Gastroesophageal sphincter (tissue), 4 donors: ENCODE measurements at regions not wholly inside any gene's neighbourhood (a gene's known extent, or its start where the extent isn't known, plus 50 kb on each side); places are given as distances from the start of the nearest gene placed in this dataset.

Experiments
- ATAC-seq: fragments of 150-250 bp; one replicate; pipeline ENCODE4 v1.9.1; 2016; ENCODE audit warnings: mild to moderate bottlenecking, moderate library complexity
- H3K27ac ChIP-seq, 4 donors: fragments of 200-600 bp; sonication (generic) in 3 of 4; 1 replicate in 3 of 4; 2 replicates in 1 of 4; pipeline ENCODE4 v1.5.1; 2016 to 2019
- H3K27me3 ChIP-seq: fragments of 200-600 bp; sonication (generic); one replicate; pipeline ENCODE4 v1.5.1; 2019
- H3K36me3 ChIP-seq, 2 donors: fragments of 200-600 bp; sonication (generic); one replicate each; pipeline ENCODE4 v1.5.1; 2019; ENCODE audit warnings: control low read depth in 1 of 2
- H3K4me1 ChIP-seq, 3 donors: fragments of 200-600 bp; sonication (generic); 1 replicate in 2 of 3; 2 replicates in 1 of 3; pipeline ENCODE4 v1.5.1; 2016 to 2019; ENCODE audit warnings: control low read depth in 2 of 3
- H3K4me3 ChIP-seq, 2 donors: fragments of 200-600 bp; sonication (generic); one replicate each; pipeline ENCODE4 v1.5.1; 2019; ENCODE audit warnings: mild to moderate bottlenecking in 1 of 2, moderate library complexity in 1 of 2
- H3K9me3 ChIP-seq, 3 donors: fragments of 200-600 bp; sonication (generic); one replicate each; pipeline ENCODE4 v1.5.1; 2017 to 2019; ENCODE audit warnings: control low read depth in 2 of 3
- CTCF ChIP-seq, 4 experiments: fragments of 200-600 bp in 2 of 4; fragments of 450-650 bp in 2 of 4; sonication (generic) in 1 of 4; IDR thresholded peaks; one replicate each; pipeline ENCODE4 v1.5.1; 2017 to 2019; ENCODE audit warnings: antibody characterized with exemption in 4 of 4, mild to moderate bottlenecking in 2 of 4, moderate library complexity in 2 of 4
- EP300 ChIP-seq: sonication (generic); formaldehyde crosslinking; IDR thresholded peaks from one replicate; pipeline ENCODE4 v1.6.1; 2017; ENCODE audit warnings: antibody characterized with exemption, mild to moderate bottlenecking
- POLR2A ChIP-seq, 2 donors: fragments of 450-650 bp; IDR thresholded peaks; one replicate each; pipeline ENCODE4 v1.6.1; 2017; ENCODE audit warnings: antibody characterized with exemption in 2 of 2, mild to moderate bottlenecking in 2 of 2, moderate library complexity in 1 of 2
- POLR2AphosphoS5 ChIP-seq: sonication (generic); formaldehyde crosslinking; IDR thresholded peaks from one replicate; pipeline ENCODE4 v1.6.1; 2017; ENCODE audit warnings: antibody characterized with exemption
- WGBS, 2 donors: methylation state at CpG; one replicate each; pipeline ENCODE4 v1.1.5; 2018; ENCODE audit warnings: low coverage in 1 of 2; 5-methylcytosine and 5-hydroxymethylcytosine counted together

GRCh38 chr3:8198605-8199004 lies 303.0 kb upstream of the LMCD1 start:
- Histone ChIP-seq H3K4me1 (no peaks in the 10 kb centered on the region), H3K4me3 (no peak overlapping the region), H3K9me3 (peaks cover 0 to 5% (median 0%) of the 10 kb centered on the region in 3 donors), H3K27me3 (no peaks in the 10 kb centered on the region), H3K27ac (no peak overlapping the region), H3K36me3 (no peaks in the 10 kb centered on the region)
- WGBS, 2 donors: 68 to 76% methylated on average over 3 to 4 of the region's 4 CpGs
- ATAC-seq: no peak
- TF ChIP-seq POLR2AphosphoS5: no peak
- TF ChIP-seq POLR2A (IDR thresholded peaks at IDR 0.05): no peak
- no peak for TF ChIP-seq EP300
- TF ChIP-seq CTCF (IDR thresholded peaks at IDR 0.05): no peak

DNA sequence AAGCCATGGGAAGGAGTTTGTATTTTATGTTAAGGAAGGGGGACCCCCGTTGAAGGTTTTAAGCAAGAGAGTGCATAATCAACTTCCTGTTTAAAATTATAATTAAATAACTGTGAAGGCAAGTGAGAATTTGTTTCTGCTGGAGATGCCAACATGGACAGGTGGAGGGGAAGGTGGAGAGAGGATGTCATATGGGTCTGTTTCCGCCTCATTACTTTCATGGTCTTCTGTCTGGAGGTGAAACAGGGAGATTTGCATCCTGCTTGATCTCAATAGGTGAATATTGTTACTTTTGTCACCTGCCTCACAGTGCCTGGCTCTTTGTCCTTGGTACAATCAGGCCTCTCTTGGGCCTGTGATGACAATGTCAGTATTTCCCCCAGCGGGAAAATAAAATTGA lies 300.6 kb upstream of the LMCD1 start:
- Histone ChIP-seq H3K4me3 (no peak overlapping the region), H3K27me3 (no peaks in the 10 kb centered on the region), H3K27ac (no peak overlapping the region), H3K4me1 (no peaks in the 10 kb centered on the region), H3K9me3 (peaks cover 0 to 4% (median 0%) of the 10 kb centered on the region in 3 donors), H3K36me3 (no peaks in the 10 kb centered on the region)
- WGBS, 2 donors: 83 to 86% methylated on average over 2 to 3 of the region's 3 CpGs
- TF ChIP-seq CTCF (IDR thresholded peaks at IDR 0.05) (no peak), POLR2AphosphoS5 (no peak), EP300 (no peak), POLR2A (IDR thresholded peaks at IDR 0.05) (no peak)
- no peak for ATAC-seq

- H3K27me3 ChIP-seq: no peaks in the 10 kb centered on the region
- H3K9me3 ChIP-seq: no peaks in the 10 kb centered on the region
- no peak overlapping the region for H3K27ac ChIP-seq
- WGBS, 2 donors: 72 to 87% methylated on average over 4 of the region's 4 CpGs
- TF ChIP-seq POLR2AphosphoS5: no peak
- no peak for TF ChIP-seq CTCF (IDR thresholded peaks at IDR 0.05)
- no peak for TF ChIP-seq EP300
- no peak for TF ChIP-seq POLR2A (IDR thresholded peaks at IDR 0.05)
- ATAC-seq: no peak
- no peaks in the 10 kb centered on the region for H3K36me3 ChIP-seq
- no peaks in the 10 kb centered on the region for H3K4me1 ChIP-seq
- no peak overlapping the region for H3K4me3 ChIP-seq
Observed at GRCh38 chr3:8201886-8202285, 299.7 kb upstream of the LMCD1 start.

DNA sequence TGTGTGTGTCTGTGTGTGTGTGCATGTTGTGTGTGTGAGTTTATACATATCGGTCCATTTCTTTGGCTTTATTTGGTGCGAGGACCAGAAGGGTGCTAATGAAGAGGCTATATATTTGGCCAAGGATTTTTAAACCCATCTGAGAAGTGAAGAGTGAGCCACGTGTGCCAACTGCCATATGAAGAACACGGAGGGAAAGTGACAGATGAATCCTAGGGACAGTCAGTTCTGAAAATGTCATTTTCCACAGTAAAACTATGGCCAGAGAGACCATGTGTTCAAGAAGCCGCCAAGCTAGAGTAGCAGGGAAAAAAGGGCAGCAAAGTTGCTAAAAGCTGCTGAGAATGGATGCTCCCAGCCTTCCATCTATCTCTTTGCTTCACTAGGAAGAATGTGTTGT lies 297.3 kb upstream of the LMCD1 start:
- Histone ChIP-seq H3K4me1 (no peaks in the 10 kb centered on the region), H3K27me3 (no peaks in the 10 kb centered on the region), H3K4me3 (no peak overlapping the region), H3K36me3 (no peaks in the 10 kb centered on the region), H3K27ac (no peak overlapping the region), H3K9me3 (no peaks in the 10 kb centered on the region)
- WGBS, 2 donors: 0 to 71% methylated on average over 1 to 5 of the region's 5 CpGs
- no peak for TF ChIP-seq POLR2A (IDR thresholded peaks at IDR 0.05)
- no peak for ATAC-seq

DNA sequence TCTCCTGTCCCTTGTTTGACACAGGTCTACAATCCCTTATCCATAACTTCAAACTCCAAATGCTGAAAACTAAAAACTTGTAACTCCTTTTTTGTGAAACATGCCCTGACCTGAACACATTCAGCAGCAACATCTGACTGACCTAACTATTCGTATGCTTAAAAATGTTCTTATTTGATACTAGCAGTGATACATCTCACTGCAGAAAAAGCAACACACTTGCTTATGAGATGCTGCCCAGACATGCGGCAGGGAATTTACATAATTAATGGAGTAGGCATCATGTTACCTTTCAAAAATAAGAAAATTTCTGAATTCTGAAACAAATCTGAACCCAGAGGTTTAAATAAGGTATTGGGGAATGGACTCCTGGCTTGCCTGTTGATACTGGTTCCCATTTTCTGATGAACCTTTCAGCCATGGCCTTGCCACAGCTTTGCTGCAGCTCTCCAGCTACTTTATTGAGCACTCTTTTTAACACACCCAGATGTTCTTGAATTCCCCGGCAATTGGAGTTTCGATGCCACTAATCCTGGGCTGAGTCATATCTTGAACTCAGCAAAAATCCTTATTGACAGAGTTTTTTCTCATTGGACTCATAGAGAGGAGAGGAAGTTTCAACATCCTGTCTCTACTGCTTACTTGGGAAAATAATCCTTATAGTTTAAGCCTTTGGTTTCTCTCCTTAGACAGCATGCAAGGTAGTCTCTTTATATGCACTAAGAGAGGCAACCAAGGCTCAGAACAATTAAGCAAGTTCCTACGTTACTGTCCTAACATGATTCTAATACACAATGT lies 296.6 kb upstream of the LMCD1 start:
- no peaks in the 10 kb centered on the region for H3K4me1 ChIP-seq
- no peak for ATAC-seq
- H3K27ac ChIP-seq: no peak overlapping the region
- TF ChIP-seq POLR2A (IDR thresholded peaks at IDR 0.05): no peak
- no peak for TF ChIP-seq POLR2AphosphoS5
- TF ChIP-seq EP300: no peak
- no peak for TF ChIP-seq CTCF (IDR thresholded peaks at IDR 0.05)
- no peaks in the 10 kb centered on the region for H3K36me3 ChIP-seq
- no peaks in the 10 kb centered on the region for H3K27me3 ChIP-seq
- WGBS, 2 donors: 86 to 88% methylated on average over 5 of the region's 5 CpGs
- no peaks in the 10 kb centered on the region for H3K9me3 ChIP-seq
- no peak overlapping the region for H3K4me3 ChIP-seq
